ENCODE measurements at regions not wholly inside any gene's neighbourhood (a gene's known extent, or its start where the extent isn't known, plus 50 kb on each side); places are given as distances from the start of the nearest gene placed in this dataset.

DNA sequence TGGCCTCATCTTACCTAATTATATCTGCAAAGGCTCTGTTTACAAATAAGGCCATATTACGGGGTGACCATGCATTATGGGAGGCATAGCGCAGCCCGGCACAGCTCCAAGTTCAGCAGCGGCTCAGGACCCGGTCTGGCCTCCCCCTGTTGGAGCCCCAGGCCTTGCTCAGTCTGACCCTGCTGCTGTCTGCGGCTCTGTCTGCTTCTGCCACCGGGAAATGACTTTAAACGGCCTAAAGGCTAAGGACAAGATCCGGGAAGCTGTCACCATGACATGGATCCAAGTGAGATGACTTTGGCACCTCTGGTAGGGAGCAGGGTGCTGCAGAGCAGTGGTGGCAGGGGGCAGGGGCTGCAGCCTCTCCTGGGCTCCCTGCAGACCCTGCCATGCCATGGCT lies 140.6 kb upstream of the GSE1 start:
- no peak for TF ChIP-seq POLR2AphosphoS5 (IDR thresholded peaks at IDR 0.05; ENCODE audit: insufficient read depth in 1 of 2, low read depth in 1 of 2)
- TF ChIP-seq, protein P1, sequence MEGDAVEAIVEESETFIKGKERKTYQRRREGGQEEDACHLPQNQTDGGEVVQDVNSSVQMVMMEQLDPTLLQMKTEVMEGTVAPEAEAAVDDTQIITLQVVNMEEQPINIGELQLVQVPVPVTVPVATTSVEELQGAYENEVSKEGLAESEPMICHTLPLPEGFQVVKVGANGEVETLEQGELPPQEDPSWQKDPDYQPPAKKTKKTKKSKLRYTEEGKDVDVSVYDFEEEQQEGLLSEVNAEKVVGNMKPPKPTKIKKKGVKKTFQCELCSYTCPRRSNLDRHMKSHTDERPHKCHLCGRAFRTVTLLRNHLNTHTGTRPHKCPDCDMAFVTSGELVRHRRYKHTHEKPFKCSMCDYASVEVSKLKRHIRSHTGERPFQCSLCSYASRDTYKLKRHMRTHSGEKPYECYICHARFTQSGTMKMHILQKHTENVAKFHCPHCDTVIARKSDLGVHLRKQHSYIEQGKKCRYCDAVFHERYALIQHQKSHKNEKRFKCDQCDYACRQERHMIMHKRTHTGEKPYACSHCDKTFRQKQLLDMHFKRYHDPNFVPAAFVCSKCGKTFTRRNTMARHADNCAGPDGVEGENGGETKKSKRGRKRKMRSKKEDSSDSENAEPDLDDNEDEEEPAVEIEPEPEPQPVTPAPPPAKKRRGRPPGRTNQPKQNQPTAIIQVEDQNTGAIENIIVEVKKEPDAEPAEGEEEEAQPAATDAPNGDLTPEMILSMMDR (IDR thresholded peaks at IDR 0.05) = no peak

Measured in vagina (tissue), 2 donors.